ENCODE measurements at regions not wholly inside any gene's neighbourhood (a gene's known extent, or its start where the extent isn't known, plus 50 kb on each side); places are given as distances from the start of the nearest gene placed in this dataset.

- no peaks in the 10 kb centered on the region for H3K9me3 ChIP-seq (ENCODE audit: control extremely low read depth in 1 of 5, control insufficient read depth in 4 of 5, insufficient read depth in 2 of 5, low read depth in 1 of 5, low read length in 4 of 5)
- no peaks in the 10 kb centered on the region for H3K36me3 ChIP-seq (ENCODE audit: control insufficient read depth in 4 of 4, insufficient read depth in 4 of 4, low read length in 3 of 4)
- H3K27me3 ChIP-seq (replicated peaks in 2 of 5; ENCODE audit: control insufficient read depth in 4 of 5, insufficient read depth in 5 of 5, low read length in 4 of 5) = no peaks in the 10 kb centered on the region
- WGBS (ENCODE audit: insufficient coverage) = 100% methylated on average over 4 of the region's 6 CpGs
- DNase-seq = no peak
- CTCF ChIA-PET = no interaction called here
- no peak overlapping the region for H3K27ac ChIP-seq (ENCODE audit: insufficient read depth in 1 of 2, low read depth in 1 of 2, low read length in 2 of 2, poor library complexity in 1 of 2, severe bottlenecking in 2 of 2)
- H3K4me1 ChIP-seq (ENCODE audit: control extremely low read depth in 1 of 4, control insufficient read depth in 4 of 4, insufficient read depth in 4 of 4, low read length in 3 of 4) = peaks cover 0 to 6% (median 0%) of the 10 kb centered on the region in 4 experiments
- no peak overlapping the region for H3K4me3 ChIP-seq (ENCODE audit: control insufficient read depth in 1 of 7, extremely low read depth in 1 of 7, insufficient read depth in 4 of 7, low read depth in 2 of 7, low read length in 6 of 7)
- POLR2A ChIA-PET = no interaction called here
Observed at GRCh38 chr17:55829995-55830612, 79.3 kb downstream of the PCTP start.

- peaks cover 0 to 6% (median 0%) of the 10 kb centered on the region in 4 experiments for H3K4me1 ChIP-seq (ENCODE audit: control extremely low read depth in 1 of 4, control insufficient read depth in 4 of 4, insufficient read depth in 4 of 4, low read length in 3 of 4)
- POLR2A ChIA-PET = no interaction called here
- no peak for DNase-seq
- H3K27ac ChIP-seq (ENCODE audit: insufficient read depth in 1 of 2, low read depth in 1 of 2, low read length in 2 of 2, poor library complexity in 1 of 2, severe bottlenecking in 2 of 2) = no peak overlapping the region
- H3K27me3 ChIP-seq (replicated peaks in 2 of 5; ENCODE audit: control insufficient read depth in 4 of 5, insufficient read depth in 5 of 5, low read length in 4 of 5) = no peaks in the 10 kb centered on the region
- H3K4me3 ChIP-seq (ENCODE audit: control insufficient read depth in 1 of 7, extremely low read depth in 1 of 7, insufficient read depth in 4 of 7, low read depth in 2 of 7, low read length in 6 of 7) = no peak overlapping the region
- CTCF ChIA-PET = interaction anchor here (1.0 kb wide), 1 partner anchor 13 kb away, joined by 3 read pairs; no protein-coding TSS in a partner anchor
- whole genome bisulfite sequencing (ENCODE audit: insufficient coverage) = 94% methylated on average over 8 of the region's 10 CpGs
- H3K9me3 ChIP-seq (ENCODE audit: control extremely low read depth in 1 of 5, control insufficient read depth in 4 of 5, insufficient read depth in 2 of 5, low read depth in 1 of 5, low read length in 4 of 5) = no peaks in the 10 kb centered on the region
- no peaks in the 10 kb centered on the region for H3K36me3 ChIP-seq (ENCODE audit: control insufficient read depth in 4 of 4, insufficient read depth in 4 of 4, low read length in 3 of 4)
Observed at GRCh38 chr17:55830699-55831471, 80.0 kb downstream of the PCTP start.

GRCh38 chr17:55833306-55833705 lies 82.5 kb downstream of the PCTP start:
- no peak overlapping the region for H3K27ac ChIP-seq (ENCODE audit: insufficient read depth in 1 of 2, low read depth in 1 of 2, low read length in 2 of 2, poor library complexity in 1 of 2, severe bottlenecking in 2 of 2)
- peaks cover 0 to 6% (median 0%) of the 10 kb centered on the region in 4 experiments for H3K4me1 ChIP-seq (ENCODE audit: control extremely low read depth in 1 of 4, control insufficient read depth in 4 of 4, insufficient read depth in 4 of 4, low read length in 3 of 4)
- DNase-seq = peak in 2 of 3 donors; percentile 20
- WGBS (ENCODE audit: insufficient coverage) = no CpG with 5 or more reads among the region's 1 CpG
- H3K4me3 ChIP-seq (ENCODE audit: control insufficient read depth in 1 of 7, extremely low read depth in 1 of 7, insufficient read depth in 4 of 7, low read depth in 2 of 7, low read length in 6 of 7) = no peak overlapping the region
- ChIA-PET CTCF (no interaction called here), POLR2A (no interaction called here)
- no peaks in the 10 kb centered on the region for H3K27me3 ChIP-seq (replicated peaks in 2 of 5; ENCODE audit: control insufficient read depth in 4 of 5, insufficient read depth in 5 of 5, low read length in 4 of 5)
- no peaks in the 10 kb centered on the region for H3K9me3 ChIP-seq (ENCODE audit: control extremely low read depth in 1 of 5, control insufficient read depth in 4 of 5, insufficient read depth in 2 of 5, low read depth in 1 of 5, low read length in 4 of 5)
- H3K36me3 ChIP-seq (ENCODE audit: control insufficient read depth in 4 of 4, insufficient read depth in 4 of 4, low read length in 3 of 4) = no peaks in the 10 kb centered on the region

- Histone ChIP-seq H3K36me3 (ENCODE audit: control insufficient read depth in 4 of 4, insufficient read depth in 4 of 4, low read length in 3 of 4) (no peaks in the 10 kb centered on the region), H3K4me3 (ENCODE audit: control insufficient read depth in 1 of 7, extremely low read depth in 1 of 7, insufficient read depth in 4 of 7, low read depth in 2 of 7, low read length in 6 of 7) (no peak overlapping the region), H3K27ac (ENCODE audit: insufficient read depth in 1 of 2, low read depth in 1 of 2, low read length in 2 of 2, poor library complexity in 1 of 2, severe bottlenecking in 2 of 2) (no peak overlapping the region), H3K4me1 (ENCODE audit: control extremely low read depth in 1 of 4, control insufficient read depth in 4 of 4, insufficient read depth in 4 of 4, low read length in 3 of 4) (peaks cover 0 to 6% (median 3%) of the 10 kb centered on the region in 4 experiments), H3K9me3 (ENCODE audit: control extremely low read depth in 1 of 5, control insufficient read depth in 4 of 5, insufficient read depth in 2 of 5, low read depth in 1 of 5, low read length in 4 of 5) (peaks cover 0 to 2% (median 0%) of the 10 kb centered on the region in 5 experiments), H3K27me3 (replicated peaks in 2 of 5; ENCODE audit: control insufficient read depth in 4 of 5, insufficient read depth in 5 of 5, low read length in 4 of 5) (peaks cover 0 to 2% (median 0%) of the 10 kb centered on the region in 5 experiments)
- 95% methylated on average over 2 of the region's 5 CpGs for WGBS (ENCODE audit: insufficient coverage)
- ChIA-PET CTCF (no interaction called here), POLR2A (no interaction called here)
- no peak for DNase-seq
Observed at GRCh38 chr17:55842405-55843158, 91.7 kb downstream of the PCTP start.

GRCh38 chr17:55843785-55844184 lies 92.9 kb downstream of the PCTP start:
- peaks cover 0 to 6% (median 3%) of the 10 kb centered on the region in 4 experiments for H3K4me1 ChIP-seq (ENCODE audit: control extremely low read depth in 1 of 4, control insufficient read depth in 4 of 4, insufficient read depth in 4 of 4, low read length in 3 of 4)
- peaks cover 0 to 2% (median 0%) of the 10 kb centered on the region in 5 experiments for H3K27me3 ChIP-seq (replicated peaks in 2 of 5; ENCODE audit: control insufficient read depth in 4 of 5, insufficient read depth in 5 of 5, low read length in 4 of 5)
- H3K36me3 ChIP-seq (ENCODE audit: control insufficient read depth in 4 of 4, insufficient read depth in 4 of 4, low read length in 3 of 4) = no peaks in the 10 kb centered on the region
- CTCF ChIA-PET = interaction anchor here (0.7 to 1.6 kb wide), 3 partner anchors 13 to 637 kb away, joined by 3 read pairs; no protein-coding TSS in a partner anchor
- H3K4me3 ChIP-seq (ENCODE audit: control insufficient read depth in 1 of 7, extremely low read depth in 1 of 7, insufficient read depth in 4 of 7, low read depth in 2 of 7, low read length in 6 of 7) = no peak overlapping the region
- no peak overlapping the region for H3K27ac ChIP-seq (ENCODE audit: insufficient read depth in 1 of 2, low read depth in 1 of 2, low read length in 2 of 2, poor library complexity in 1 of 2, severe bottlenecking in 2 of 2)
- no CpG with 5 or more reads among the region's 3 CpGs for WGBS (ENCODE audit: insufficient coverage)
- peaks cover 0 to 2% (median 0%) of the 10 kb centered on the region in 5 experiments for H3K9me3 ChIP-seq (ENCODE audit: control extremely low read depth in 1 of 5, control insufficient read depth in 4 of 5, insufficient read depth in 2 of 5, low read depth in 1 of 5, low read length in 4 of 5)
- DNase-seq = no peak
- POLR2A ChIA-PET = interaction anchor here (0.6 kb wide), 1 partner anchor 139 kb away, joined by 3 read pairs; no protein-coding TSS in a partner anchor

GRCh38 chr17:55845385-55845784 lies 94.5 kb downstream of the PCTP start:
- peaks cover 0 to 2% (median 0%) of the 10 kb centered on the region in 5 experiments for H3K27me3 ChIP-seq (replicated peaks in 2 of 5; ENCODE audit: control insufficient read depth in 4 of 5, insufficient read depth in 5 of 5, low read length in 4 of 5)
- H3K36me3 ChIP-seq (ENCODE audit: control insufficient read depth in 4 of 4, insufficient read depth in 4 of 4, low read length in 3 of 4) = no peaks in the 10 kb centered on the region
- 1% methylated on average over 21 of the region's 32 CpGs for WGBS (ENCODE audit: insufficient coverage)
- ChIA-PET CTCF (interaction anchor here (0.6 to 1.4 kb wide), 4 partner anchors 8 to 632 kb away, joined by 3 read pairs; no protein-coding TSS in a partner anchor), POLR2A (interaction anchor here (0.7 kb wide), 1 partner anchor 730 kb away, joined by 6 read pairs; no protein-coding TSS in a partner anchor)
- peak overlapping the region in 5 of 7 experiments; percentile 23 to 65 (median 52) for H3K4me3 ChIP-seq (ENCODE audit: control insufficient read depth in 1 of 7, extremely low read depth in 1 of 7, insufficient read depth in 4 of 7, low read depth in 2 of 7, low read length in 6 of 7)
- peak in 2 of 3 donors; percentile 32 to 40 for DNase-seq
- peaks cover 0 to 2% (median 0%) of the 10 kb centered on the region in 5 experiments for H3K9me3 ChIP-seq (ENCODE audit: control extremely low read depth in 1 of 5, control insufficient read depth in 4 of 5, insufficient read depth in 2 of 5, low read depth in 1 of 5, low read length in 4 of 5)
- H3K4me1 ChIP-seq (ENCODE audit: control extremely low read depth in 1 of 4, control insufficient read depth in 4 of 4, insufficient read depth in 4 of 4, low read length in 3 of 4) = peaks cover 0 to 6% (median 3%) of the 10 kb centered on the region in 4 experiments
- H3K27ac ChIP-seq (ENCODE audit: insufficient read depth in 1 of 2, low read depth in 1 of 2, low read length in 2 of 2, poor library complexity in 1 of 2, severe bottlenecking in 2 of 2) = no peak overlapping the region
